ENCODE measurements at regions not wholly inside any gene's neighbourhood (a gene's known extent, or its start where the extent isn't known, plus 50 kb on each side); places are given as distances from the start of the nearest gene placed in this dataset.

GRCh38 chr17:71881041-71881440, 239.8 kb upstream of the SOX9 start:
- CTCF ChIA-PET, result no interaction called here
- Histone ChIP-seq H3K9ac (replicated peaks; ENCODE audit: extremely low read depth, insufficient read depth, low read length) (no peak overlapping the region), H3K27me3 (ENCODE audit: control insufficient read depth in 2 of 2, insufficient read depth in 2 of 2, low read length in 2 of 2) (no peaks in the 10 kb centered on the region), H3K9me1 (replicated peaks; ENCODE audit: control insufficient read depth, extremely low read depth, insufficient read depth, low read length) (no peaks in the 10 kb centered on the region), H3K27ac (ENCODE audit: insufficient read depth, low read depth, low read length) (no peak overlapping the region), H2AFZ (ENCODE audit: low read depth, low read length) (no peak overlapping the region), H3K79me2 (ENCODE audit: control insufficient read depth, insufficient read depth, low read length) (no peaks in the 10 kb centered on the region), H3K4me1 (ENCODE audit: control insufficient read depth, extremely low read depth, insufficient read depth, low read length) (no peaks in the 10 kb centered on the region), H3K4me3 (replicated peaks in 1 of 3; ENCODE audit: insufficient read depth in 1 of 3, low read depth in 1 of 3, low read length in 3 of 3) (no peak overlapping the region), H3K36me3 (ENCODE audit: control insufficient read depth in 2 of 2, extremely low read depth in 1 of 2, insufficient read depth in 2 of 2, low read length in 2 of 2) (no peaks in the 10 kb centered on the region), H4K20me1 (replicated peaks; ENCODE audit: control insufficient read depth, extremely low read depth, insufficient read depth, low read length) (no peaks in the 10 kb centered on the region), H3K9me3 (replicated peaks; ENCODE audit: control insufficient read depth, insufficient read depth, low read length) (peaks cover 5% of the 10 kb centered on the region), H3K4me2 (ENCODE audit: insufficient read depth, low read length) (no peak overlapping the region)
- POLR2A ChIA-PET, result interaction anchor here (0.6 kb wide), 1 partner anchor 414 kb away, joined by 3 read pairs; no protein-coding TSS in a partner anchor
- no TSS peak for BruUV-seq (replicated peaks)
- FAIRE-seq (no peak), DNase-seq (ENCODE audit: low read depth, low spot score) (no peak)
- intact Hi-C loops (cut with micrococcal nuclease) (no loop called here), dilution Hi-C loops (cut with MboI; ENCODE audit: extremely low pct_ligation_motif_present, low sequenced_read_pairs) (no loop called here)
- no peak for TF ChIP-seq POLR2AphosphoS5 (IDR thresholded peaks at IDR 0.05; ENCODE audit: insufficient read depth, low read depth, low read length)
- no peak for TF ChIP-seq GATA2 (IDR thresholded peaks at IDR 0.05; ENCODE audit: insufficient read depth, insufficient read length, low read depth, low read length)
- no peak for TF ChIP-seq FOS (IDR thresholded peaks at IDR 0.05; ENCODE audit: borderline replicate concordance, insufficient read depth, low read length)
- TF ChIP-seq, protein P1, sequence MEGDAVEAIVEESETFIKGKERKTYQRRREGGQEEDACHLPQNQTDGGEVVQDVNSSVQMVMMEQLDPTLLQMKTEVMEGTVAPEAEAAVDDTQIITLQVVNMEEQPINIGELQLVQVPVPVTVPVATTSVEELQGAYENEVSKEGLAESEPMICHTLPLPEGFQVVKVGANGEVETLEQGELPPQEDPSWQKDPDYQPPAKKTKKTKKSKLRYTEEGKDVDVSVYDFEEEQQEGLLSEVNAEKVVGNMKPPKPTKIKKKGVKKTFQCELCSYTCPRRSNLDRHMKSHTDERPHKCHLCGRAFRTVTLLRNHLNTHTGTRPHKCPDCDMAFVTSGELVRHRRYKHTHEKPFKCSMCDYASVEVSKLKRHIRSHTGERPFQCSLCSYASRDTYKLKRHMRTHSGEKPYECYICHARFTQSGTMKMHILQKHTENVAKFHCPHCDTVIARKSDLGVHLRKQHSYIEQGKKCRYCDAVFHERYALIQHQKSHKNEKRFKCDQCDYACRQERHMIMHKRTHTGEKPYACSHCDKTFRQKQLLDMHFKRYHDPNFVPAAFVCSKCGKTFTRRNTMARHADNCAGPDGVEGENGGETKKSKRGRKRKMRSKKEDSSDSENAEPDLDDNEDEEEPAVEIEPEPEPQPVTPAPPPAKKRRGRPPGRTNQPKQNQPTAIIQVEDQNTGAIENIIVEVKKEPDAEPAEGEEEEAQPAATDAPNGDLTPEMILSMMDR (IDR thresholded peaks at IDR 0.05; ENCODE audit: extremely low read depth in 1 of 2, insufficient read depth in 1 of 2, low read depth in 1 of 2, low read length in 2 of 2), result no peak
- no peak for TF ChIP-seq POLR2A (IDR thresholded peaks at IDR 0.05; ENCODE audit: low read depth, low read length)
- TF ChIP-seq MYC (IDR thresholded peaks at IDR 0.05; ENCODE audit: low read depth, low read length), result no peak
- no peak for TF ChIP-seq JUN (IDR thresholded peaks at IDR 0.05; ENCODE audit: borderline replicate concordance, insufficient read depth, insufficient read length, low read depth)
- TF ChIP-seq EZH2 (IDR thresholded peaks at IDR 0.05; ENCODE audit: borderline replicate concordance, low read depth, low read length, severe bottlenecking), result no peak
- no peak for TF ChIP-seq MAX (IDR thresholded peaks at IDR 0.05; ENCODE audit: insufficient read depth, insufficient read length)

Measured in endothelial cell of umbilical vein (primary cell).